PC-9 (cell line): ENCODE measurements at regions not wholly inside any gene's neighbourhood (a gene's known extent, or its start where the extent isn't known, plus 50 kb on each side); places are given as distances from the start of the nearest gene placed in this dataset.
"Not testable (repeated sequence)": the region's sequence is repeated elsewhere in the genome, so short reads cannot be mapped to it uniquely, and the experiment has no call there.

Experiments
- BruUV-seq: library from RNA; stranded (reverse); fragments of 400-500 nt; replicated peaks from 2 replicates; lab custom pipeline; 2021; lab: Mats Ljungman, UMichigan
- CTCF ChIA-PET: fragments of 300-600 bp; sonication (Branson Sonifier 250); formaldehyde crosslinking; loops from one replicate; lab custom pipeline; 2022; ENCODE audit warnings: antibody characterized with exemption; lab: Charles Lee
- POLR2A ChIA-PET: fragments of 300-600 bp; sonication (Branson Sonifier 250); formaldehyde crosslinking; loops from one replicate; lab custom pipeline; 2022; ENCODE audit warnings: antibody characterized with exemption; ENCODE audit not compliant: unreplicated experiment; lab: Charles Lee
- DNase-seq, 2 experiments: peaks; one replicate each; pipeline versions ENCODE4 v3.0.0 to v3.0.0-alpha.2; 2015 to 2022; ENCODE audit warnings: mixed read lengths in 1 of 2
- H2AFZ ChIP-seq: fragments of 200-600 bp; sonication (generic); 2 replicates; pipeline ENCODE4 v1.8.1; 2017; ENCODE audit warnings: antibody characterized with exemption
- H3F3A ChIP-seq: fragments of 200-600 bp; sonication (generic); 2 replicates; pipeline ENCODE4 v1.8.1; 2017; ENCODE audit warnings: antibody characterized with exemption, mild to moderate bottlenecking, low read depth; ENCODE audit not compliant: insufficient read depth
- H3K27ac ChIP-seq: fragments of 200-600 bp; sonication (generic); 2 replicates; pipeline ENCODE4 v1.6.1; 2016; ENCODE audit warnings: mixed run types
- H3K27me3 ChIP-seq: fragments of 200-600 bp; sonication (generic); 2 replicates; pipeline ENCODE4 v1.6.1; 2016; ENCODE audit warnings: low read depth, mixed run types; ENCODE audit not compliant: insufficient read depth
- H3K36me3 ChIP-seq: fragments of 200-600 bp; sonication (generic); 2 replicates; pipeline ENCODE4 v1.6.1; 2016; ENCODE audit warnings: low read depth, mixed run types
- H3K4me1 ChIP-seq: fragments of 200-600 bp; sonication (generic); replicated peaks from 2 replicates; pipeline ENCODE4 v1.6.1; 2016; ENCODE audit warnings: mixed run types; ENCODE audit not compliant: insufficient read depth
- H3K4me2 ChIP-seq: fragments of 200-600 bp; sonication (generic); 2 replicates; pipeline ENCODE4 v1.6.1; 2017; ENCODE audit warnings: mixed run types
- H3K4me3 ChIP-seq: fragments of 200-600 bp; sonication (generic); 2 replicates; pipeline ENCODE4 v1.6.1; 2016; ENCODE audit warnings: mixed run types
- H3K79me2 ChIP-seq: fragments of 200-600 bp; sonication (generic); 2 replicates; pipeline ENCODE4 v1.6.1; 2017; ENCODE audit warnings: low read depth, mixed run types
- H3K9me2 ChIP-seq: fragments of 200-600 bp; sonication (generic); 2 replicates; pipeline ENCODE4 v1.8.1; 2017; ENCODE audit warnings: mild to moderate bottlenecking; ENCODE audit not compliant: insufficient read depth
- H3K9me3 ChIP-seq: fragments of 200-600 bp; sonication (generic); 2 replicates; pipeline ENCODE4 v1.8.1; 2016; ENCODE audit warnings: low read depth; ENCODE audit not compliant: insufficient read depth
- H4K20me1 ChIP-seq: fragments of 200-600 bp; sonication (generic); 2 replicates; pipeline ENCODE4 v1.8.1; 2017; ENCODE audit not compliant: insufficient read depth
- CTCF ChIP-seq: fragments of 200-600 bp; sonication (generic); conservative IDR thresholded peaks from 2 replicates; pipeline ENCODE4 v1.6.1; 2017; ENCODE audit warnings: mixed run types, antibody characterized with exemption, mild to moderate bottlenecking, moderate library complexity
- EZH2 ChIP-seq: fragments of 200-600 bp; sonication (generic); IDR thresholded peaks from 2 replicates; pipeline ENCODE4 v1.8.0; 2017; ENCODE audit warnings: antibody characterized with exemption, low read depth
- intact Hi-C: fragments of 100-400 bp; cut with micrococcal nuclease; formaldehyde crosslinking; loops from one replicate; pipeline ENCODE4 v1.10.0; 2022; ENCODE audit not compliant: unreplicated experiment

- Histone ChIP-seq H3K36me3 (no peaks in the 10 kb centered on the region), H3K79me2 (no peaks in the 10 kb centered on the region), H3K4me2 (no peak overlapping the region), H3K27ac (no peak overlapping the region), H3K27me3 (no peaks in the 10 kb centered on the region), H2AFZ (no peak overlapping the region), H3F3A (no peaks in the 10 kb centered on the region), H3K4me1 (no peaks in the 10 kb centered on the region), H3K9me3 (no peaks in the 10 kb centered on the region), H3K4me3 (no peak overlapping the region), H4K20me1 (no peaks in the 10 kb centered on the region), H3K9me2 (no peaks in the 10 kb centered on the region)
- no peak for DNase-seq
- POLR2A ChIA-PET, result interaction anchor here (0.5 kb wide), 1 partner anchor 250 kb away, joined by 3 read pairs; no protein-coding TSS in a partner anchor
- CTCF ChIA-PET, result no interaction called here
- BruUV-seq, result no TSS peak
- intact Hi-C loops, result no loop called here
- TF ChIP-seq CTCF, result no peak
- no peak for TF ChIP-seq EZH2
Measured at GRCh38 chrX:40893251-40893910, 158.0 kb upstream of the MED14 start.

- H4K20me1 ChIP-seq, result no peaks in the 10 kb centered on the region
- TF ChIP-seq CTCF, result no peak
- TF ChIP-seq EZH2, result no peak
- ChIA-PET CTCF (no interaction called here), POLR2A (no interaction called here)
- no peaks in the 10 kb centered on the region for H3K27me3 ChIP-seq
- no peak overlapping the region for H3K4me2 ChIP-seq
- BruUV-seq, result no TSS peak
- H3K4me1 ChIP-seq, result no peaks in the 10 kb centered on the region
- no peaks in the 10 kb centered on the region for H3K79me2 ChIP-seq
- H3K9me3 ChIP-seq, result no peaks in the 10 kb centered on the region
- intact Hi-C loops, result no loop called here
- no peak for DNase-seq
- no peaks in the 10 kb centered on the region for H3F3A ChIP-seq
- H2AFZ ChIP-seq, result no peak overlapping the region
- no peaks in the 10 kb centered on the region for H3K9me2 ChIP-seq
- no peak overlapping the region for H3K27ac ChIP-seq
- H3K4me3 ChIP-seq, result no peak overlapping the region
- no peaks in the 10 kb centered on the region for H3K36me3 ChIP-seq
Measured at GRCh38 chrX:40895246-40895645, 159.9 kb upstream of the MED14 start.

- ChIA-PET CTCF (no interaction called here), POLR2A (no interaction called here)
- no peaks in the 10 kb centered on the region for H3K4me1 ChIP-seq
- H3K36me3 ChIP-seq, result no peaks in the 10 kb centered on the region
- H3K27me3 ChIP-seq, result no peaks in the 10 kb centered on the region
- H4K20me1 ChIP-seq, result no peaks in the 10 kb centered on the region
- no peaks in the 10 kb centered on the region for H3K9me3 ChIP-seq
- no peak overlapping the region for H3K4me3 ChIP-seq
- no peak overlapping the region for H3K4me2 ChIP-seq
- no peaks in the 10 kb centered on the region for H3F3A ChIP-seq
- intact Hi-C loops, result no loop called here
- no peak for DNase-seq
- H3K9me2 ChIP-seq, result no peaks in the 10 kb centered on the region
- H2AFZ ChIP-seq, result no peak overlapping the region
- TF ChIP-seq CTCF (no peak), EZH2 (no peak)
- no TSS peak for BruUV-seq
- no peak overlapping the region for H3K27ac ChIP-seq
- no peaks in the 10 kb centered on the region for H3K79me2 ChIP-seq
Measured at GRCh38 chrX:40897718-40898270, 162.5 kb upstream of the MED14 start.

- H3K9me2 ChIP-seq, H3K79me2 ChIP-seq, H3K4me3 ChIP-seq, DNase-seq, H3K4me2 ChIP-seq, H3K36me3 ChIP-seq, H2AFZ ChIP-seq, POLR2A ChIA-PET, H3K27ac ChIP-seq, CTCF ChIA-PET, H4K20me1 ChIP-seq, H3K9me3 ChIP-seq, BruUV-seq, H3K27me3 ChIP-seq: not testable (repeated sequence)
- peaks cover 13% of the 10 kb centered on the region; the same call in 1 of the 2 replicates for H3F3A ChIP-seq
- H3K4me1 ChIP-seq, result peaks cover 18% of the 10 kb centered on the region
- intact Hi-C loops, result loop anchor here (10.0 kb wide), 1 partner anchor 60 kb away; no protein-coding TSS in a partner anchor
Measured at GRCh38 chrX:40904739-40905138, 169.4 kb upstream of the MED14 start.
